Mesendoderm (in vitro differentiated cells): ENCODE measurements at regions not wholly inside any gene's neighbourhood (a gene's known extent, or its start where the extent isn't known, plus 50 kb on each side); places are given as distances from the start of the nearest gene placed in this dataset.

Experiments
- DNase-seq: peaks from one replicate; pipeline ENCODE4 v3.0.0; 2013
- H2AK5ac ChIP-seq: 2 replicates; pipeline ENCODE4 v1.6.1; 2013; ENCODE audit warnings: low read length, inconsistent platforms
- H2BK120ac ChIP-seq: 2 replicates; pipeline ENCODE4 v1.6.1; 2013; ENCODE audit warnings: low read depth, mild to moderate bottlenecking, low read length, moderate library complexity, mixed read lengths
- H2BK15ac ChIP-seq: replicated peaks from 2 replicates; pipeline ENCODE4 v1.6.1; 2013; ENCODE audit warnings: low read depth, mild to moderate bottlenecking, moderate library complexity
- H2BK5ac ChIP-seq: 2 replicates; pipeline ENCODE4 v1.6.1; 2013; ENCODE audit warnings: low read length, inconsistent platforms
- H3K18ac ChIP-seq: 2 replicates; pipeline ENCODE4 v1.6.1; 2013; ENCODE audit warnings: mild to moderate bottlenecking, low read length, mixed read lengths
- H3K23ac ChIP-seq: one replicate; pipeline ENCODE4 v1.6.1; 2013; ENCODE audit warnings: low read length
- H3K27ac ChIP-seq: 2 replicates; pipeline ENCODE4 v1.5.1; 2013; ENCODE audit warnings: low read depth, mild to moderate bottlenecking, inconsistent platforms, low read length, moderate library complexity
- H3K27me3 ChIP-seq: 2 replicates; pipeline ENCODE4 v1.6.1; 2013; ENCODE audit warnings: low read length, control low read depth, mild to moderate bottlenecking, inconsistent platforms; ENCODE audit not compliant: insufficient read depth, poor library complexity
- H3K36me3 ChIP-seq: 2 replicates; pipeline ENCODE4 v1.6.1; 2013; ENCODE audit warnings: low read length, inconsistent platforms; ENCODE audit not compliant: control insufficient read depth, insufficient read depth
- H3K4ac ChIP-seq: one replicate; pipeline ENCODE4 v1.6.1; 2013; ENCODE audit warnings: low read depth, mild to moderate bottlenecking, low read length, moderate library complexity
- H3K4me1 ChIP-seq: 2 replicates; pipeline ENCODE4 v1.6.1; 2013; ENCODE audit warnings: low read depth, low read length, inconsistent platforms; ENCODE audit not compliant: control insufficient read depth
- H3K4me2 ChIP-seq: 2 replicates; pipeline ENCODE4 v1.6.1; 2013; ENCODE audit warnings: low read length
- H3K4me3 ChIP-seq: 2 replicates; pipeline ENCODE4 v1.5.1; 2013; ENCODE audit warnings: mild to moderate bottlenecking, low read length
- H3K56ac ChIP-seq: one replicate; pipeline ENCODE4 v1.6.1; 2013; ENCODE audit warnings: low read length
- H3K79me1 ChIP-seq: 2 replicates; pipeline ENCODE4 v1.6.1; 2013; ENCODE audit warnings: low read length, inconsistent platforms
- H3K79me2 ChIP-seq: 2 replicates; pipeline ENCODE4 v1.6.1; 2013; ENCODE audit warnings: mild to moderate bottlenecking, low read length; ENCODE audit not compliant: control insufficient read depth, insufficient read depth
- H3K9ac ChIP-seq: 2 replicates; pipeline ENCODE4 v1.6.1; 2013; ENCODE audit warnings: low read length, inconsistent platforms
- H4K5ac ChIP-seq: one replicate; pipeline ENCODE4 v1.6.1; 2013; ENCODE audit warnings: low read length
- H4K8ac ChIP-seq: one replicate; pipeline ENCODE4 v1.6.1; 2013; ENCODE audit warnings: low read depth, mild to moderate bottlenecking, control low read depth, low read length, moderate library complexity
- WGBS: extraction: QIAGEN DNeasy Blood & Tissue Kit; methylation state at CpG from one replicate; pipeline ENCODE4 v1.1.7; 2013; ENCODE audit warnings: low lambda C conversion rate, missing lambda C conversion rate; ENCODE audit not compliant: insufficient coverage; ENCODE audit errors: extremely low coverage; 5-methylcytosine and 5-hydroxymethylcytosine counted together

DNA sequence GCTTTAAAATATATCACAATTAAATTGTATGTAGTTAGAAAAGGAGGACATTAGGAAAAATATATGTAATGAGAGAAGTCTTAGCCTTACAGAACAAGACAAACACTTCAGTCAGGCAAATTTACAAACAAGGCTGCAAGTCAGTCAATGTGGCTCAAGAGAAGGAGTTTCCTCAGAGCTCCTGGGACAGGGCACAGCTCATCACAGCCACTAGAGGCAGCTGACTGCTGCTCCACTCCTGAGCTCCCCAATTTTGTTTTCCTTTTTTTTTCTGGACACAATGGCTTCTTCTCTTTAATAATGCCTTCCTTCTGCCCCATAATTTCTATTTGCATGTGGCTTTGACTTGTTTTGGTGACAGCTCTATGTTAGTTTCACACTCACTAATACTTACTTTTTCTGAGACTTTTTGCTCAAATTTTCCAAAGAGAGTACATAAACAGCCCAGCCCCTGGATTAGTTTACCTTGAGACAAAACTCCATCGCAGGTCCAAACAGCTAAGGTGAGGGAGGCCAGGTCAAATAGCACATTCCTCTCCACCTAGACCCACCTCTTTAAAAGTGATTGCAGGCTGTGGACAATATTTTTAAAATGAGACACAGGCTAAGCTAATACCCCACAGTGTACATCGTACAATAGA is 850.4 kb upstream of the FRG1 start:
- Histone ChIP-seq H3K79me1 (no peaks in the 10 kb centered on the region), H4K8ac (no peak overlapping the region), H3K56ac (no peak overlapping the region), H2BK5ac (no peak overlapping the region), H2BK15ac (no peak overlapping the region), H3K36me3 (no peaks in the 10 kb centered on the region), H3K9ac (no peak overlapping the region), H3K4me1 (no peaks in the 10 kb centered on the region), H2AK5ac (no peak overlapping the region), H3K4me2 (no peak overlapping the region), H3K4ac (no peak overlapping the region), H4K5ac (no peak overlapping the region), H3K27ac (no peak overlapping the region), H3K4me3 (no peak overlapping the region), H3K79me2 (no peaks in the 10 kb centered on the region), H2BK120ac (no peak overlapping the region), H3K27me3 (no peaks in the 10 kb centered on the region), H3K23ac (no peak overlapping the region), H3K18ac (no peak overlapping the region)
- peak; percentile 68 for DNase-seq
- WGBS: no CpG with 5 or more reads among the region's 2 CpGs

DNA sequence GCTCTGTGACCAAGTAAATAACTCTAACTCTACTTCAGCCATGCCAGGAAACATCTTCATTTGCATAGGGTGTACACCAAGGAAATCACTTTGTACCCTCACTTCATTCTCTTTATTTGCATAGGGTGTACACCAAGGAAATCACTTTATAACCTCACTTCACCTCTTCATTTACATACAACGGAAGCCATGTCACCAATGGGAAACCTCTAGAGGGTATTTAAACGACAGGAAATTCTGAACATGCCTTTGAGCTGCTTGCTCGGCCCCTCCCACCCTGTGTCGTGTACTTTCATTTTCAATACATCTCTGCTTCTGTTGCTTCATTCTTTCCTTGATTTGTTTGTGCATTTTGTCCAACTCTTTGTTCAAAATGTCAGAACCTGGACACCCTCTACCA is 848.1 kb upstream of the FRG1 start:
- Histone ChIP-seq H3K23ac (no peak overlapping the region), H3K4me3 (no peak overlapping the region), H2BK15ac (no peak overlapping the region), H3K27ac (no peak overlapping the region), H3K4me1 (no peaks in the 10 kb centered on the region), H2BK120ac (no peak overlapping the region), H2BK5ac (no peak overlapping the region), H3K36me3 (no peaks in the 10 kb centered on the region), H3K79me1 (no peaks in the 10 kb centered on the region), H3K4me2 (no peak overlapping the region), H3K56ac (no peak overlapping the region), H3K18ac (no peak overlapping the region), H3K27me3 (no peaks in the 10 kb centered on the region), H4K8ac (no peak overlapping the region), H4K5ac (no peak overlapping the region), H3K79me2 (no peaks in the 10 kb centered on the region), H3K9ac (no peak overlapping the region), H2AK5ac (no peak overlapping the region), H3K4ac (no peak overlapping the region)
- DNase-seq: peak; percentile 23
- WGBS: no CpG with 5 or more reads among the region's 4 CpGs

DNA sequence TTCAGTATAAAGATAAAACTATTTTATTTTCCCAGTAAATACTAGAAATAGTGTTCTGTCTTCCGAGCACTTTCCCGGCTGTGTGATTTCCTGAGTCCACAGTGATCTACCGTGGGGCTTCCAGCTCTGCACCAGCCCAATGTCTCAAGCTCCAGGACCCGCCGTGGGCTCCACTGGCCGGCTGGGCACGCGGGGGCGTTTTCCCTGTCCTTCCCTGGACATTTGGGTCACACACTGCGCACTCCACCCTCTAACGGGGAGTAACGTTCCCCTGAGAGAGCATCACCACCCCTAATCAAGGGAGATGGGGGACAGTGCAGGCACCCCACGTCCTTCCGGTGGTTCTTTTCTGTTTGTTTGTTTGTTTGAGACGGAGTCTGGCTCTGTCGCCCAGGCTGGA is 844.6 kb upstream of the FRG1 start:
- Histone ChIP-seq H3K4me1 (no peaks in the 10 kb centered on the region), H4K8ac (no peak overlapping the region), H3K4me2 (no peak overlapping the region), H2BK5ac (no peak overlapping the region), H3K23ac (no peak overlapping the region), H3K4me3 (no peak overlapping the region), H3K79me2 (no peaks in the 10 kb centered on the region), H3K27ac (no peak overlapping the region), H3K79me1 (no peaks in the 10 kb centered on the region), H4K5ac (no peak overlapping the region), H3K27me3 (no peaks in the 10 kb centered on the region), H3K36me3 (no peaks in the 10 kb centered on the region), H3K56ac (no peak overlapping the region), H3K4ac (no peak overlapping the region), H3K18ac (no peak overlapping the region), H2AK5ac (no peak overlapping the region), H2BK120ac (no peak overlapping the region), H2BK15ac (no peak overlapping the region), H3K9ac (no peak overlapping the region)
- WGBS: no CpG with 5 or more reads among the region's 16 CpGs
- DNase-seq: no peak

DNA sequence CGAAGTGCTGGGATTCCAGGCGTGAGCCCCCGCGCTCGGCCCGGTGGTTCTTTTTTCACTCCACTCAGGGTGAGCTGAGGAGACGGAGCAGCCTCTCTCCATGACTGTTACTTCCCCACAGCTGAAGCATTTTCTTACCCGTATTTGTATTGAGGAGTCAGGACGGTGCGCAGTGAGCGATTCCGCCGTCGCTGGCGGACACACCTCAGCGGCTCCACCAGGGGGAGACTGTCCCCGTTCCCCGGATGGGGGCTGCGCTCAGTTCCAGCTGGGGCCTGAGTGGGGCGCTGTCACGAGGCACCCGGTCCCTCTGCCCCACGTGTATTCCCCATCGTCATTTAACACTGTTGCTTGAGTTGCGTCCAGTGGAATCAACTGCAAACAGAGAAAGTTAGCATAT is 844.0 kb upstream of the FRG1 start:
- H2AK5ac ChIP-seq: no peak overlapping the region
- no peaks in the 10 kb centered on the region for H3K27me3 ChIP-seq
- H3K79me1 ChIP-seq: no peaks in the 10 kb centered on the region
- WGBS: no CpG with 5 or more reads among the region's 25 CpGs
- H3K9ac ChIP-seq: no peak overlapping the region
- no peak overlapping the region for H4K5ac ChIP-seq
- H3K18ac ChIP-seq: no peak overlapping the region
- no peaks in the 10 kb centered on the region for H3K36me3 ChIP-seq
- no peak overlapping the region for H3K4me2 ChIP-seq
- H2BK15ac ChIP-seq: no peak overlapping the region
- no peaks in the 10 kb centered on the region for H3K79me2 ChIP-seq
- no peak overlapping the region for H3K27ac ChIP-seq
- no peak overlapping the region for H2BK5ac ChIP-seq
- no peak overlapping the region for H3K23ac ChIP-seq
- no peak overlapping the region for H4K8ac ChIP-seq
- no peak overlapping the region for H3K4ac ChIP-seq
- no peak overlapping the region for H3K56ac ChIP-seq
- H2BK120ac ChIP-seq: no peak overlapping the region
- no peak overlapping the region for H3K4me3 ChIP-seq
- H3K4me1 ChIP-seq: no peaks in the 10 kb centered on the region
- DNase-seq: peak; percentile 12

DNA sequence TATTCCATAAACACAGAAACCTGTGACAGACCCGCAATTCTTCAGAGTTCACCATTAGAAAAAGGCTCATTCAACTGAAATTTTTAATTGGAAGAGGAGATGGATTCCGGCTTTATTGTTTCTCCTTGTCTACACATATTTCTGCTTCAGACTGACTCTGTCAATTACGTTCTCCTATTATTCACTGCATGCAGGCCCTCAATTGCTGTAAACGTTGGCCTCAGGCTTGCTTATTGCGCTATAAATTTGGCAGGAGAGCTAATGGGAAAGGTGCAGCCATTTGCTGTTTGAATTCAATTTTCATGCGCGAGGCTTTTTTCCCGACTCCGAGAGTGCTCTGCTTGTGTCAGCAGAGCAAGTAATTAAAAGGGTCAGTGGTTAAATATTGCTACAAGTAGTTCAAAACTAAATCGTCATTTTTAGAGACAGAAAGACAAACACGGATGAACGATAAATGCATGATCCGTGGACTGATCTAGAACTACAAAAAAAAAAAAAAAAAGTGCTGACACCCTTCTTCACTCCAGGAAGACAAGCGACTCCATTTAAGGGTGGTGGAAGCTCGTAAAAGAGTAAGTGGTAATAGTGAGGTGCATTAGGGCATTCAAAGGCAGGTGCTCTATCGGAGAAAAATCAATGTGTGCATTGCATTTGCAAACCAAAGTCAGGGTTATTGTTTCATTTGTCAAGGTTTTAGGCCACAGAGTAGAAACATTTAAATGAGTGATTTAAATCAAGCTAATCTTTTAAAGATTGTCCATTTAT is 841.6 kb upstream of the FRG1 start:
- no peak overlapping the region for H2BK5ac ChIP-seq
- no peak overlapping the region for H3K27ac ChIP-seq
- no peak overlapping the region for H3K4me2 ChIP-seq
- H3K36me3 ChIP-seq: no peaks in the 10 kb centered on the region
- H3K79me1 ChIP-seq: no peaks in the 10 kb centered on the region
- H3K79me2 ChIP-seq: no peaks in the 10 kb centered on the region
- H2BK120ac ChIP-seq: no peak overlapping the region
- no peak overlapping the region for H3K4ac ChIP-seq
- DNase-seq: no peak
- H3K4me3 ChIP-seq: no peak overlapping the region
- H3K9ac ChIP-seq: no peak overlapping the region
- no CpG with 5 or more reads among the region's 16 CpGs for WGBS
- no peaks in the 10 kb centered on the region for H3K4me1 ChIP-seq
- no peak overlapping the region for H3K18ac ChIP-seq
- H3K23ac ChIP-seq: no peak overlapping the region
- H3K56ac ChIP-seq: no peak overlapping the region
- no peak overlapping the region for H2BK15ac ChIP-seq
- H4K8ac ChIP-seq: no peak overlapping the region
- no peak overlapping the region for H2AK5ac ChIP-seq
- no peak overlapping the region for H4K5ac ChIP-seq
- H3K27me3 ChIP-seq: no peaks in the 10 kb centered on the region
